ENCODE measurements at regions not wholly inside any gene's neighbourhood (a gene's known extent, or its start where the extent isn't known, plus 50 kb on each side); places are given as distances from the start of the nearest gene placed in this dataset.

DNA sequence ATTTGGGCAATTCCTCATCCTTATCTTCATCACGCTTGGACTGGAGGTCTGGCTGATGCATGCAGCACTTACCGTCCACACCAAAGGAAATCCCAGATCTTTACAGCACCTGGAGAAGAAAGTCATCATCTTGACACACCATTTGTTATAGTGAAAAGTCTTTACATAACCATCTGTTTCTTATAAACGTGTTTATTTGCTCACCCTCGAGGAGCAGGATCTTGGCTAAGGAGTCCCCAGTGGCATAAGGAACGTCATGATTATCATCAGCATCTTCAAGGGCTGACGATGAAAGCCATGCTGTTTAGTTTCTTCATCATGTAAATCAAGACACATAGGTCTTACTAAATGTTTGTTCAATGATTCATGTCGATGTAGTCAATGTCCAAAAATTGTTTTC, 248.8 kb upstream of the ELAC2 start:
- Mint-ChIP-seq H3K4me1 (no peaks in the 10 kb centered on the region), H3K4me3 (no peak overlapping the region), H3K36me3 (no peaks in the 10 kb centered on the region), H3K9me3 (peaks cover 3 to 12% (median 7%) of the 10 kb centered on the region in 7 donors), H3K27me3 (ENCODE audit: low read depth in 3 of 3) (peaks cover 0 to 1% (median 1%) of the 10 kb centered on the region in 3 donors), H3K27ac (no peak overlapping the region)
- DNase-seq, result no peak
- H4K20me1 ChIP-seq (ENCODE audit: insufficient read depth, low read length), result no peaks in the 10 kb centered on the region
- H2AFZ ChIP-seq (ENCODE audit: insufficient read depth, low read depth, low read length, poor library complexity, severe bottlenecking), result no peak overlapping the region
- H3K27me3 ChIP-seq (ENCODE audit: control insufficient read depth in 2 of 2, insufficient read depth in 2 of 2, low read length in 2 of 2), result no peaks in the 10 kb centered on the region
- no peak overlapping the region for H3K4me2 ChIP-seq (replicated peaks; ENCODE audit: extremely low read depth, low read length, poor library complexity, severe bottlenecking)
- no peaks in the 10 kb centered on the region for H3K36me3 ChIP-seq (replicated peaks in 1 of 2; ENCODE audit: control insufficient read depth in 1 of 2, insufficient read depth in 2 of 2, low read length in 2 of 2)
- H3K4me1 ChIP-seq (ENCODE audit: control insufficient read depth in 1 of 2, insufficient read depth in 2 of 2, low read length in 2 of 2), result no peaks in the 10 kb centered on the region
- WGBS (ENCODE audit: insufficient coverage), result 50% methylated on average over 1 of the region's 7 CpGs
- TF ChIP-seq, protein P1, sequence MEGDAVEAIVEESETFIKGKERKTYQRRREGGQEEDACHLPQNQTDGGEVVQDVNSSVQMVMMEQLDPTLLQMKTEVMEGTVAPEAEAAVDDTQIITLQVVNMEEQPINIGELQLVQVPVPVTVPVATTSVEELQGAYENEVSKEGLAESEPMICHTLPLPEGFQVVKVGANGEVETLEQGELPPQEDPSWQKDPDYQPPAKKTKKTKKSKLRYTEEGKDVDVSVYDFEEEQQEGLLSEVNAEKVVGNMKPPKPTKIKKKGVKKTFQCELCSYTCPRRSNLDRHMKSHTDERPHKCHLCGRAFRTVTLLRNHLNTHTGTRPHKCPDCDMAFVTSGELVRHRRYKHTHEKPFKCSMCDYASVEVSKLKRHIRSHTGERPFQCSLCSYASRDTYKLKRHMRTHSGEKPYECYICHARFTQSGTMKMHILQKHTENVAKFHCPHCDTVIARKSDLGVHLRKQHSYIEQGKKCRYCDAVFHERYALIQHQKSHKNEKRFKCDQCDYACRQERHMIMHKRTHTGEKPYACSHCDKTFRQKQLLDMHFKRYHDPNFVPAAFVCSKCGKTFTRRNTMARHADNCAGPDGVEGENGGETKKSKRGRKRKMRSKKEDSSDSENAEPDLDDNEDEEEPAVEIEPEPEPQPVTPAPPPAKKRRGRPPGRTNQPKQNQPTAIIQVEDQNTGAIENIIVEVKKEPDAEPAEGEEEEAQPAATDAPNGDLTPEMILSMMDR (IDR thresholded peaks at IDR 0.05), result no peak
- H3K79me2 ChIP-seq (ENCODE audit: insufficient read depth, low read length), result no peaks in the 10 kb centered on the region
- H3K4me3 ChIP-seq (replicated peaks in 1 of 3; ENCODE audit: low read depth in 2 of 3, low read length in 3 of 3), result no peak overlapping the region
- H3K27ac ChIP-seq (ENCODE audit: low read depth in 1 of 2, low read length in 2 of 2), result no peak overlapping the region
- H3K9me3 ChIP-seq (replicated peaks in 1 of 2; ENCODE audit: control insufficient read depth in 1 of 2, insufficient read depth in 1 of 2, low read length in 2 of 2), result peaks cover 6 to 17% of the 10 kb centered on the region in 2 donors
- H3K9ac ChIP-seq (ENCODE audit: insufficient read depth, low read length, poor library complexity, severe bottlenecking), result no peak overlapping the region
- intact Hi-C loops (cut with micrococcal nuclease), result no loop called here

DNA sequence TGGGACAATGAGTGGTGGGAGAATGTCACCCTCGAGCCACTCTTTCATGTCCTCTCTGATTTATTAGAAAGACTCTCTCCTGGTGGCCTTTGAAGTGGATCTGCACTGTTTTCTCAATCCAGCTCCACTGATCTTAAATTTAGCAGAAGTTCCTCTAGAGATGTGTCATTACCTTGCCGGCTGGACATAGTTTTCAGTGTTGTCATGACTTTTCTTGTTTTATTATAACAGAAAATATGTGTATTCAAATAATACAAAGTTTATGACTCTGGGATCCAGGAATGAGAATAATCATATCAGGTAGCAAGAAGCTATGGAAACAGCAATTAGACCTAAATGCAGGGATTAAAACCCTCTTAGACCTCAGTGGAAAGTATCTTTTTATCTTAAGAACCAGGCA, 247.5 kb upstream of the ELAC2 start:
- Mint-ChIP-seq H3K4me3 (no peak overlapping the region), H3K9me3 (peaks cover 3 to 11% (median 7%) of the 10 kb centered on the region in 7 donors), H3K4me1 (no peaks in the 10 kb centered on the region), H3K36me3 (no peaks in the 10 kb centered on the region), H3K27me3 (ENCODE audit: low read depth in 3 of 3) (peaks cover 0 to 1% (median 1%) of the 10 kb centered on the region in 3 donors), H3K27ac (no peak overlapping the region)
- H4K20me1 ChIP-seq (ENCODE audit: insufficient read depth, low read length), result no peaks in the 10 kb centered on the region
- H3K9ac ChIP-seq (ENCODE audit: insufficient read depth, low read length, poor library complexity, severe bottlenecking), result no peak overlapping the region
- H3K4me2 ChIP-seq (replicated peaks; ENCODE audit: extremely low read depth, low read length, poor library complexity, severe bottlenecking), result no peak overlapping the region
- H3K36me3 ChIP-seq (replicated peaks in 1 of 2; ENCODE audit: control insufficient read depth in 1 of 2, insufficient read depth in 2 of 2, low read length in 2 of 2), result no peaks in the 10 kb centered on the region
- WGBS (ENCODE audit: insufficient coverage), result 80% methylated on average over 1 of the region's 2 CpGs
- H3K9me3 ChIP-seq (replicated peaks in 1 of 2; ENCODE audit: control insufficient read depth in 1 of 2, insufficient read depth in 1 of 2, low read length in 2 of 2), result peaks cover 6 to 12% of the 10 kb centered on the region in 2 donors
- intact Hi-C loops (cut with micrococcal nuclease), result no loop called here
- no peaks in the 10 kb centered on the region for H3K79me2 ChIP-seq (ENCODE audit: insufficient read depth, low read length)
- no peak overlapping the region for H2AFZ ChIP-seq (ENCODE audit: insufficient read depth, low read depth, low read length, poor library complexity, severe bottlenecking)
- H3K4me3 ChIP-seq (replicated peaks in 1 of 3; ENCODE audit: low read depth in 2 of 3, low read length in 3 of 3), result no peak overlapping the region
- H3K4me1 ChIP-seq (ENCODE audit: control insufficient read depth in 1 of 2, insufficient read depth in 2 of 2, low read length in 2 of 2), result no peaks in the 10 kb centered on the region
- H3K27me3 ChIP-seq (ENCODE audit: control insufficient read depth in 2 of 2, insufficient read depth in 2 of 2, low read length in 2 of 2), result no peaks in the 10 kb centered on the region
- no peak overlapping the region for H3K27ac ChIP-seq (ENCODE audit: low read depth in 1 of 2, low read length in 2 of 2)
- DNase-seq, result no peak
- TF ChIP-seq, protein P1 (IDR thresholded peaks at IDR 0.05), result no peak

Measured in CD14-positive monocyte (primary cell).